K562 (cell line): ENCODE measurements at regions not wholly inside any gene's neighbourhood (a gene's known extent, or its start where the extent isn't known, plus 50 kb on each side); places are given as distances from the start of the nearest gene placed in this dataset.

Experiments
- BHLHE40 ChIP-seq: IDR thresholded peaks from 2 replicates; pipeline ENCODE4 v1.6.1; 2011; ENCODE audit warnings: low read length, improper control_type of control experiment
- JUND ChIP-seq, 2 experiments: IDR thresholded peaks; 2 replicates in 1 of 2; 3 replicates in 1 of 2; pipeline ENCODE4 v1.6.1; 2011; ENCODE audit warnings: borderline replicate concordance in 2 of 2, low read depth in 2 of 2, low read length in 2 of 2, improper control_type of control experiment in 1 of 2, missing biosample characterization in 1 of 2, missing genetic modification characterization in 1 of 2, missing genetic modification reagents in 1 of 2
- POLR2B ChIP-seq: fragments of 450-650 bp; IDR thresholded peaks from 2 replicates; pipeline ENCODE4 v1.6.1; 2018; ENCODE audit warnings: low read depth; ENCODE audit not compliant: partially characterized antibody
- ZC3H11A ChIP-seq: IDR thresholded peaks from 2 replicates; pipeline ENCODE4 v1.6.1; 2012; ENCODE audit warnings: low read depth, low read length, improper control_type of control experiment
- ZNF445 ChIP-seq: fragments of 250-450 bp; sonication (Bioruptor Pico); IDR thresholded peaks from 2 replicates; pipeline ENCODE4 v1.4.0; 2020; ENCODE audit warnings: low read depth, mild to moderate bottlenecking, moderate library complexity
- ZNF512 ChIP-seq: IDR thresholded peaks from 2 replicates; pipeline ENCODE4 v1.6.1; 2016; ENCODE audit warnings: missing genetic modification characterization, missing compliant biosample characterization
- TF ChIP-seq, protein P1 (sequence below): sonication (generic); formaldehyde crosslinking; IDR thresholded peaks from 2 replicates; pipeline ENCODE4 v1.8.0; 2022; ENCODE audit warnings: mild to moderate bottlenecking, missing genetic modification reagents
- TF ChIP-seq, protein P2 (sequence below): fragments of 150-350 bp; conservative IDR thresholded peaks from 2 replicates; pipeline ENCODE4 v1.6.1; 2014; ENCODE audit warnings: low read length
- TF ChIP-seq, protein P3 (sequence below), 2 experiments: fragments of 200-800 bp in 1 of 2; sonication (Bioruptor generic) in 1 of 2; sonication (generic) in 1 of 2; formaldehyde crosslinking in 1 of 2; IDR thresholded peaks in 1 of 2; conservative IDR thresholded peaks in 1 of 2; 2 replicates each; pipeline versions ENCODE4 v1.5.0 to v1.6.1; 2016 to 2020; ENCODE audit warnings: missing compliant biosample characterization in 1 of 2, missing genetic modification characterization in 1 of 2, missing genetic modification reagents in 1 of 2

DNA sequence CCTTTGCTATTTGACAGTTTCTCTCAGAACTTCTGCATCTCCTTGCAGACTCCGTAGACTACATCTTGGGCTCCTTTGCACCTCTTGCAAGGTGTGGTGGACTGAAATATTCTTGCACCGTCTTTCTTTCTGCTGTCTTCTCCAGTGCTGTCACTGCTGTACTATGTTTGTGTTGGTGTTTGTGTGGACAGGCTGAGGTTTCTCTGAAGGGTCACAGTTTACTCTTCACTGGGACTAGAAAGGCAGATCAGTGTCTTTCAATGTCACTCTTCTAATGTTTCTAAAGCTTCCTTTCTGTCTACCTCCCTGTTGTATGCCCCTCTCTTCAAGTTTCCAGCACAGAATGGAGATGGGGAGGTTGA lies 410.0 kb upstream of the CD180 start:
- TF ChIP-seq BHLHE40, result no peak
- TF ChIP-seq POLR2B, result no peak
- no peak for TF ChIP-seq ZC3H11A
- TF ChIP-seq ZNF512 (tag), result no peak
- TF ChIP-seq, protein P1, sequence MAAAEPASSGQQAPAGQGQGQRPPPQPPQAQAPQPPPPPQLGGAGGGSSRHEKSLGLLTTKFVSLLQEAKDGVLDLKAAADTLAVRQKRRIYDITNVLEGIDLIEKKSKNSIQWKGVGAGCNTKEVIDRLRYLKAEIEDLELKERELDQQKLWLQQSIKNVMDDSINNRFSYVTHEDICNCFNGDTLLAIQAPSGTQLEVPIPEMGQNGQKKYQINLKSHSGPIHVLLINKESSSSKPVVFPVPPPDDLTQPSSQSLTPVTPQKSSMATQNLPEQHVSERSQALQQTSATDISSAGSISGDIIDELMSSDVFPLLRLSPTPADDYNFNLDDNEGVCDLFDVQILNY (CRISPR knock-in tag), result no peak
- TF ChIP-seq JUND (IDR thresholded peaks at IDR 0.05; ENCODE audit: borderline replicate concordance, low read depth, low read length), result no peak
- no peak for TF ChIP-seq JUND (tag; IDR thresholded peaks at IDR 0.05; ENCODE audit: borderline replicate concordance, low read depth, low read length)
- TF ChIP-seq ZNF445 (CRISPR knock-in tag), result no peak
- TF ChIP-seq, protein P2, sequence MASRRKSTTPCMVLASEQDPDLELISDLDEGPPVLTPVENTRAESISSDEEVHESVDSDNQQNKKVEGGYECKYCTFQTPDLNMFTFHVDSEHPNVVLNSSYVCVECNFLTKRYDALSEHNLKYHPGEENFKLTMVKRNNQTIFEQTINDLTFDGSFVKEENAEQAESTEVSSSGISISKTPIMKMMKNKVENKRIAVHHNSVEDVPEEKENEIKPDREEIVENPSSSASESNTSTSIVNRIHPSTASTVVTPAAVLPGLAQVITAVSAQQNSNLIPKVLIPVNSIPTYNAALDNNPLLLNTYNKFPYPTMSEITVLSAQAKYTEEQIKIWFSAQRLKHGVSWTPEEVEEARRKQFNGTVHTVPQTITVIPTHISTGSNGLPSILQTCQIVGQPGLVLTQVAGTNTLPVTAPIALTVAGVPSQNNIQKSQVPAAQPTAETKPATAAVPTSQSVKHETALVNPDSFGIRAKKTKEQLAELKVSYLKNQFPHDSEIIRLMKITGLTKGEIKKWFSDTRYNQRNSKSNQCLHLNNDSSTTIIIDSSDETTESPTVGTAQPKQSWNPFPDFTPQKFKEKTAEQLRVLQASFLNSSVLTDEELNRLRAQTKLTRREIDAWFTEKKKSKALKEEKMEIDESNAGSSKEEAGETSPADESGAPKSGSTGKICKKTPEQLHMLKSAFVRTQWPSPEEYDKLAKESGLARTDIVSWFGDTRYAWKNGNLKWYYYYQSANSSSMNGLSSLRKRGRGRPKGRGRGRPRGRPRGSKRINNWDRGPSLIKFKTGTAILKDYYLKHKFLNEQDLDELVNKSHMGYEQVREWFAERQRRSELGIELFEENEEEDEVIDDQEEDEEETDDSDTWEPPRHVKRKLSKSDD, result no peak
- TF ChIP-seq, protein P3, sequence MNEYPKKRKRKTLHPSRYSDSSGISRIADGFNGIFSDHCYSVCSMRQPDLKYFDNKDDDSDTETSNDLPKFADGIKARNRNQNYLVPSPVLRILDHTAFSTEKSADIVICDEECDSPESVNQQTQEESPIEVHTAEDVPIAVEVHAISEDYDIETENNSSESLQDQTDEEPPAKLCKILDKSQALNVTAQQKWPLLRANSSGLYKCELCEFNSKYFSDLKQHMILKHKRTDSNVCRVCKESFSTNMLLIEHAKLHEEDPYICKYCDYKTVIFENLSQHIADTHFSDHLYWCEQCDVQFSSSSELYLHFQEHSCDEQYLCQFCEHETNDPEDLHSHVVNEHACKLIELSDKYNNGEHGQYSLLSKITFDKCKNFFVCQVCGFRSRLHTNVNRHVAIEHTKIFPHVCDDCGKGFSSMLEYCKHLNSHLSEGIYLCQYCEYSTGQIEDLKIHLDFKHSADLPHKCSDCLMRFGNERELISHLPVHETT (CRISPR knock-in tag; conservative IDR thresholded peaks at IDR 0.05 in 1 of 2, IDR thresholded peaks at IDR 0.05 in 1 of 2), result no peak
